T-helper 1 cell treated with Interleukin-12 subunit alpha and Interleukin-12 subunit beta and Interleukin-4 antibody, amounts not matched to agents 30 ng/mL and 1 ng/mL, for 36 hours (primary cell): ENCODE measurements at regions not wholly inside any gene's neighbourhood (a gene's known extent, or its start where the extent isn't known, plus 50 kb on each side); places are given as distances from the start of the nearest gene placed in this dataset.

Source experiments
- intact Hi-C: fragments of 100-400 bp; cut with micrococcal nuclease; formaldehyde crosslinking; loops from one replicate; pipeline ENCODE4 v1.15.1; 2024

DNA sequence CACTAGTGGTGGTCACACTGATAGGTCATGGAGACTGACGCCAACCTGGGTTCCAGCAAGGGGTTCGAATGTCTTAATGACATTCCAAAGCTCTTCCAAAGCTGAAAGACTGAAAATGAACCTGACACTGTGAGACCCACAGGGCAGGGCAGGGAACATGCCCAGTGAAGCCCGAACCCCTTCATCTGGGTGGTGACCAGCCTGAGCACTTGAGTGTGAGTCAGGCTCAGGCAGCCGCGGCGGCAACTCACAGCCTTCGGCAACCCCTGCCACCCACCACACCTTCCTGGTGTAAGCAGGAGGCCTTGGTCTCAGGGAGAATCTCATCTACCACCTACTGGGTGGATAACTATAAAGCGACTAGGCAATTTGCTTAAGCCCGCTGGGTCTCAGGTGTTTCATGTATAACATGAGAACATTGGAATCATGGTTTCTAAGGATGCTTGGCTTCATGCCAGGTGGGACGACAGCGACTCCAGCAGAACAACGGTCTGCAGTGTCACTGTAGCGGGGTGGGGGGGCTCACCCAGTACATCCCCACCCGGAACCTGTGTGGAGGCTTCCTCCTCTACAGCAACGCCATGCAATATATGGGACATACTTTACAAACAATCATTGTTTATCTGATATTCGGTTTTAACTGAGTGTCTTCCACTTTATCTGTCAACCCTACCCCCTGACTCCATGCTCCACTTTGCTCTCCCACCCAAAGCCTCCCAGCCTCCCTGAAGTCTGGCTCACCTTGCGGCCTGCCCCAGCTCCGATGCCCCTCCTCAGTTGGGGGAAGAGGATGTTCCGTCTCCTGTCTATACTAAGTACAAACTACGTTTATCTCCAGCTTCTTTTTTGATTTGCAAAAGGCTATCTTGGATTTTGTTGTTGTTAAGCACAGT, 125.0 kb upstream of the MEF2A start:
- intact Hi-C loops, result loop anchor here (5.0 kb wide), 1 partner anchor 153 kb away; no protein-coding TSS in a partner anchor

DNA sequence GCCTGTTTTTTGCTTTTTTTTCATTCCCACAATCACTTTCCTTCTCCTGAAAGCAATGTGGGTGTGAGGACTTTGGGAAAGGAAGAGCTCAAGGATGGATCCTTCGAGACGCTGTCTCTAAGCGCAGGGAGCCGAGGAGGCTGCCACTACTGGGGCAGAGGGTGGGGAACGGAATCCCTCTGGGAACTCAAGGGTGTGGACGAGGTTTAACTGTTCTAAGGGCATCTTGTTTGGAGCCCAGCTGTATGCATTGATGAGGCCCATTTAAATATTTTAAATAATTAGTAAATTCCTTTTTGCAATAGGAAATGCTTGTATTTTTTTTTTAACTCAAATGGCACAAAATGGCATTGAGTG, 124.4 kb upstream of the MEF2A start:
- intact Hi-C loops, result loop anchor here (5.0 kb wide), 1 partner anchor 154 kb away; no protein-coding TSS in a partner anchor

- intact Hi-C loops, result loop anchor here (1.0 to 5.0 kb wide), 2 partner anchors 9 to 155 kb away; no protein-coding TSS in a partner anchor
Measured at GRCh38 chr15:99441871-99442251, 123.9 kb upstream of the MEF2A start.

DNA sequence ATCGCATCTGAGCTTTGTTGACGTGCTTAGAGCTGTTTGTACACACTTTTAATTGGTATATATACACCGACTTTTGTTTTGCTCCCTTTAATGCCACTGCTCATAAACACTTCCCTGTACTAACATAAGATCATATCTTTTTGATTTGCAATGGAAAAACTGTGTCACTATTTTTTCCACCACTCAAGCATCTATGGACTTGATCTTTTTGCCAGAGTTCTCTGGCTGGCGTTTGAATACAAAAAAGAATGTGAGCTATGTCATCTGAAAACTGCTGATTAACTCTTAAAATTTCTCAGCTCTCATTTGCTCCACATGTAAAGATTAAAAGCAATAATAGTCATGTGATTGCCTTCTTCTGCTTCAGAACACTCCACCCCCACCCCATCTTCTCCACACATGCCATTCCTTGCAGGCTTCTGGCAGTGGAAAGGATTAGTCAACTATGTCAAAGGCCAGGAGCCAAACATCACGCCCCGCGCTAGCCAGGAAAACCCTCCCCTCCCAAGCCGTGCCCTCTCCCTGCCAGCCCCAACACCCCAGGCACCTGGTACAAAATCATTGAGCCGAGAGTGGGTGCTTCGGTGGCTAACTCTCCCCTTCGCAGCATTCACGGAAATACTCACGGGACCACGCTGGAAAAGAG, 123.4 kb upstream of the MEF2A start:
- intact Hi-C loops, result loop anchor here (1.0 to 5.0 kb wide), 2 partner anchors 9 to 155 kb away; no protein-coding TSS in a partner anchor

GRCh38 chr15:99443056-99443756, 122.6 kb upstream of the MEF2A start:
- intact Hi-C loops, result loop anchor here (5.0 kb wide), 1 partner anchor 156 kb away; no protein-coding TSS in a partner anchor

GRCh38 chr15:99443768-99444446, 121.9 kb upstream of the MEF2A start:
- intact Hi-C loops, result loop anchor here (1.0 to 5.0 kb wide), 3 partner anchors 19 to 157 kb away; partner anchors contain the start of gene MEF2A

DNA sequence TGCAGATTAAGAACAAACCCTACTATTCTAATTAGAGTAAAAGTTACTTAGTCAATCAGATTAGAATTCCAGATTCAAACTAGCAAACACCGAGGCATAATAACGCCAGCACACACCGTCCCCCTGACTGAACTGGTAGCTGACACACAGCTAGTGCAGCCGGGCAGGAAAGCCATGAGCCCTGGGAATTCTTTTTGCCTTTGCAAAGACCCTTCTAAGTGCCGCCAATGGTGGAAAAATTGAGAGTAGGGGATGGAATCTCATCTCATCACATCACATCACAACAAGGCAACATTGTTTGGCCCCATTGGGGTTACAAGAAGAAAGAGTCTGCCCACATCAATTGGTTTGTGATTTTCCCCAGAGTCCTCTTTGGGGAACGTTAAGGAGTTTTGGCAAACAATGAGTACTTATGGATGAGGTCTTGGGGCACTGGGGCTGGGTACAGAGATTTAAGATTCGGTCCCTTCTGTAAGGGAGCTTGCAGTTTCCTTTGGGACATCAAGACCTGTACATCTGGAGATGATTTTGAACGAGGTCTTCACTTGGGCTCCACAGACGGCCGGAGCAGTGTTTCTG, 120.4 kb upstream of the MEF2A start:
- intact Hi-C loops, result loop anchor here (2.0 kb wide), 1 partner anchor 119 kb away; the partner anchor contains the start of gene MEF2A

GRCh38 chr15:99446565-99447496, 119.0 kb upstream of the MEF2A start:
- intact Hi-C loops, result no loop called here

GRCh38 chr15:99447497-99448371, 118.0 kb upstream of the MEF2A start:
- intact Hi-C loops, result no loop called here

DNA sequence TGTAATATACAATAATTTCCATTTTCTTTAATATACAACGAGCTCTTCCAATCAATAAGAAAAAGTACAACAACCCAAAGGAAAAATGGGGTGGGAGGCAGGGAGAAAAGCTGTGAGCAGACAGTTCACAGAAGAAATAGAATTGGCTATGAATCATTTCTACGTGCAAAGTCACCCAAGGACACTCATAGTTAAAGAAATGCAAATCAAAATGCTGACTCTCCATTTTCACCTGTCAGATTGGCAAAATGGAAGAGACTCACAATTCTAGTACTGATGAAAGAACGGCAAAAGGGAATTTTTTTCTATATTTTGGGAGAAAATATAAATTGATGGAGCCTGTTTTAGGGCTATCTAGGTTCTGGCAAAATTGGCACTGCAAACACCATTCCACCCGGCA, 116.3 kb upstream of the MEF2A start:
- intact Hi-C loops, result no loop called here

GRCh38 chr15:99450896-99451358, 114.9 kb upstream of the MEF2A start:
- intact Hi-C loops, result loop anchor here (1.0 kb wide), 1 partner anchor 9 kb away; no protein-coding TSS in a partner anchor

- intact Hi-C loops, result loop anchor here (1.0 kb wide), 1 partner anchor 9 kb away; no protein-coding TSS in a partner anchor
Measured at GRCh38 chr15:99451484-99451883, 114.3 kb upstream of the MEF2A start.

DNA sequence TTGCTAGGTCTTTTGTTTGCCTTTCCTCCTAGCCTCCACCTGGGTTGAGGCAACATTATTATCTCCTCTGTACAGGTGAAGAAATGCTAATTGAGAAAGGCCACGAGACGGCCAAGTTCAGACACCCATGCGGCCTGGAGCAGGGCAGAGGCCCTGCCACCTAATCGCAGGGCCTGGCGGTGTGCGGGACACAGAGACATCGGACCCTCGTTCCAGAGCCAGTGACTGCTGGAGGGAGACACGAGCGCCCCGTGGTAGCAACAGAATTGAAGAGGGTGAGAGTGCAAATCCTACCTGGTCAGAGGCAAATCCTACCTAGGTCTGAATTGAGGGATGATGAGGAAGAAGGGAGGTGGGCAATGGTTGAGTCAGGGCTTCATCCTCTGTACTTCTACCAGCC, 113.8 kb upstream of the MEF2A start:
- intact Hi-C loops, result no loop called here

DNA sequence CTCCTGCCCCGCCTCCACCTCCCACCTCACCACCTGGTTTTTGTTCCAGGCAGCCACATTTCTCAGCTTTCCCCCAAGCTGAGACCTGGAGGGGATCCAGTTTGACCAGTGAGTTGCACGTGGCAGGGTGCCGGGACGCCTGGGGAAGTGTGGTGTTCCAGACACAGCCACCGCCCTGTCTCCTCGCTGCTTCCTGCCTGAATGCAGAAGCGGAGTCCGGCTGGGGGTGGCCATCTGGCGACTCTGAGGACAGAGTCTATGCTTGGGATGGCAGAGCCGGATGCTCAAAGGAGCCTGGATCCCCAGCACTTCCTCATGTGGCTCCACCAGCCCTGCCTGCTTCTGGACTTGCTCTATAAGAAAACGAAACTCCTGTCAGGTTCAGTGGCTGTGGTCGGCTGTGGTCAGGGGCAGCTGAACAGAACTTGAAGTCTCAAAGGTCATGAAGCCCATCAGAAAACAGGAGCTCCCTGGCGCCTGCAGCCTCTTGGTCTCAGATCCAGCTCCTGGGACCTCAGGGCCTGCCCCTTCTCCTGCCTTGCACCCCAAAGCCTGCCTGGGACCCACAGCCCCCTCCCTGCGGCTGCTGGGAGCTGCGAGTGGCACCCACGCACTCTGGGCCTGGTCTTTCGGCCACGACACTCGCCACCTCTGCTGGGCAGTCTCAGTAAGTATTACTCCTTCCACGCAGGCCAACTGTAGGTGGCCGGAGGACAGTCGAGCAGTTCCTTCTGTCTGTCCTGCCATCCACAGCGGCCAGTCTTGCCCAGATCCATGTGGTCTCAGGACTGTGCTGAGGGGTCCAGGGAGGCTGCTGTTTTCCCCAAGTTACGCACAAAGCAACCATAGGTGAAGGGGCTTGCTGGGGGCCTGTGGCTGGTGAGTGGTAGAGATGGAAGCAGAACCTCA, 112.8 kb upstream of the MEF2A start:
- intact Hi-C loops, result no loop called here

DNA sequence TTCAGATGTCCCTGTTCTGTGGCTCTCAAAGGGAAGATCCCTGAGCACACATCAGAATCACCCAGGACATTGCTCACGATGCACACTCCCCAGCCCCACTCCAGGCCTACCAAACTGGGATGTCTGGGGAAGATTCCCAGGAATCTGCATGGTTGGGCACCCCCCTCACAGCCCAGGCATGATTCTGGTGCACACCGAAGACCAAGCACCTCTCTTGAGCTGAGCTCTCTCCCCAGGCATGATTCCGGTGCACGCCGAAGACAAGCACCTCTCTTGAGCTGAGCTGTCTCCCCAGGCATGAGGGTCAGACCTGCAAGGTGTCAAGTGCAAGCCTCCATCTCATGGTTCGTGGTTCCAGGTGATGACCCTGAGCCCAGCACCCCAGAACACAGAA, 112.2 kb upstream of the MEF2A start:
- intact Hi-C loops, result no loop called here

- intact Hi-C loops, result no loop called here
Measured at GRCh38 chr15:99454107-99454809, 111.5 kb upstream of the MEF2A start.
